Peyer's patch (tissue), 4 donors: ENCODE measurements at regions not wholly inside any gene's neighbourhood (a gene's known extent, or its start where the extent isn't known, plus 50 kb on each side); places are given as distances from the start of the nearest gene placed in this dataset.

Experiments
- DNase-seq, 3 donors: peaks; one replicate each; pipeline ENCODE4 v3.0.0-alpha.2; 2017 to 2019
- H3K27ac ChIP-seq, 4 donors: fragments of 200-600 bp; sonication (generic); one replicate each; pipeline ENCODE4 v1.5.1; 2016 to 2019
- H3K27me3 ChIP-seq, 2 donors: fragments of 200-600 bp; sonication (generic); one replicate each; pipeline ENCODE4 v1.5.1; 2019
- H3K36me3 ChIP-seq, 3 donors: fragments of 200-600 bp; sonication (generic); one replicate each; pipeline ENCODE4 v1.5.1; 2016 to 2019
- H3K4me1 ChIP-seq, 4 donors: fragments of 200-600 bp; sonication (generic); one replicate each; pipeline ENCODE4 v1.5.1; 2016 to 2019
- H3K4me3 ChIP-seq, 4 donors: fragments of 200-600 bp; sonication (generic); 1 replicate in 3 of 4; 2 replicates in 1 of 4; pipeline ENCODE4 v1.5.1; 2016 to 2019; ENCODE audit warnings: mild to moderate bottlenecking in 1 of 4
- H3K9me3 ChIP-seq, 4 donors: fragments of 200-600 bp; sonication (generic); one replicate each; pipeline ENCODE4 v1.5.1; 2016 to 2019; ENCODE audit warnings: mild to moderate bottlenecking in 1 of 4
- POLR2A ChIP-seq, 2 donors: fragments of 450-650 bp; IDR thresholded peaks; one replicate each; pipeline ENCODE4 v1.5.1; 2017; ENCODE audit warnings: antibody characterized with exemption in 2 of 2, mild to moderate bottlenecking in 2 of 2, moderate library complexity in 2 of 2
- TF ChIP-seq, protein P1 (sequence below), 6 experiments: fragments of 450-650 bp in 4 of 6; fragments of 200-600 bp in 2 of 6; sonication (generic) in 1 of 6; IDR thresholded peaks; one replicate each; pipeline ENCODE4 v1.5.1; 2017 to 2019; ENCODE audit warnings: antibody characterized with exemption in 6 of 6, mild to moderate bottlenecking in 3 of 6, moderate library complexity in 1 of 6

DNA sequence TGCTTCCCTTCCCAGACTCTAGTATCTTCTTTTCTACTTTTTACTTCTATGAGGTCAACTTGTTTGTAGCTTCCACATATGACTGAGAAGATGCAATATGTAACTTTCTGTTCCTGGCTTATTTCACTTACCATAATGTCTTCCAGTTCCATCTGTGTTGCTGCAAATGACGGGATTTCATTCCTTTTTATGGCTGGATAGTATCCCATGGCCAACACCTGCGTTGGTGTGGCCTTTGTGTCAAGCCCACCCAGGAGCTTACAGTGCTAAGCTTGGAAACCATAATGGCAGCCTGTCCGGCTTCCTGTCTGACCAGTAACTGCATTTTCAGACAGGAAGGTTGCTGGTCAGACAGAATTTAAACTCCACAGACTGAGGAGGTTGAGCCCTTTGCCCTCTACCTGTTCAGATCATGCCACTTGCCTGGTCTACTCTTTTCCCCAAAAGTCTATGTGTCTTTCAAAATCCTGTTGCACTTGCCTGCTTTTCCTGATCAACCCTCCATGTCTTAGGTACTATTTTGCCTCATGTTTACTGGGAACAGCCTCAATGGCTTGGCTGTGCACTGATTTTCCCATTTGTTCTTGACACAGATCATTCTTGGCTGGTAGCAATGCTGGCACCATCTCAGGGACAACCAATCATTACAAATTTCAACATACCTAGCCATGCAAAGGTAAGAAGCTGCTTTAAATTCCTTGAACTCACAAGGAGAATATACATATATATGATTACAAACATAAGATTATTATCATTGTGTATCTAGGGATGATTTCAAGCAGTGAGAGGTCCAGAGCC, 114.3 kb upstream of the PLEKHG1 start:
- H3K4me1 ChIP-seq: no peaks in the 10 kb centered on the region
- TF ChIP-seq, protein P1, sequence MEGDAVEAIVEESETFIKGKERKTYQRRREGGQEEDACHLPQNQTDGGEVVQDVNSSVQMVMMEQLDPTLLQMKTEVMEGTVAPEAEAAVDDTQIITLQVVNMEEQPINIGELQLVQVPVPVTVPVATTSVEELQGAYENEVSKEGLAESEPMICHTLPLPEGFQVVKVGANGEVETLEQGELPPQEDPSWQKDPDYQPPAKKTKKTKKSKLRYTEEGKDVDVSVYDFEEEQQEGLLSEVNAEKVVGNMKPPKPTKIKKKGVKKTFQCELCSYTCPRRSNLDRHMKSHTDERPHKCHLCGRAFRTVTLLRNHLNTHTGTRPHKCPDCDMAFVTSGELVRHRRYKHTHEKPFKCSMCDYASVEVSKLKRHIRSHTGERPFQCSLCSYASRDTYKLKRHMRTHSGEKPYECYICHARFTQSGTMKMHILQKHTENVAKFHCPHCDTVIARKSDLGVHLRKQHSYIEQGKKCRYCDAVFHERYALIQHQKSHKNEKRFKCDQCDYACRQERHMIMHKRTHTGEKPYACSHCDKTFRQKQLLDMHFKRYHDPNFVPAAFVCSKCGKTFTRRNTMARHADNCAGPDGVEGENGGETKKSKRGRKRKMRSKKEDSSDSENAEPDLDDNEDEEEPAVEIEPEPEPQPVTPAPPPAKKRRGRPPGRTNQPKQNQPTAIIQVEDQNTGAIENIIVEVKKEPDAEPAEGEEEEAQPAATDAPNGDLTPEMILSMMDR (IDR thresholded peaks at IDR 0.05): no peak
- no peak for TF ChIP-seq POLR2A (IDR thresholded peaks at IDR 0.05)

DNA sequence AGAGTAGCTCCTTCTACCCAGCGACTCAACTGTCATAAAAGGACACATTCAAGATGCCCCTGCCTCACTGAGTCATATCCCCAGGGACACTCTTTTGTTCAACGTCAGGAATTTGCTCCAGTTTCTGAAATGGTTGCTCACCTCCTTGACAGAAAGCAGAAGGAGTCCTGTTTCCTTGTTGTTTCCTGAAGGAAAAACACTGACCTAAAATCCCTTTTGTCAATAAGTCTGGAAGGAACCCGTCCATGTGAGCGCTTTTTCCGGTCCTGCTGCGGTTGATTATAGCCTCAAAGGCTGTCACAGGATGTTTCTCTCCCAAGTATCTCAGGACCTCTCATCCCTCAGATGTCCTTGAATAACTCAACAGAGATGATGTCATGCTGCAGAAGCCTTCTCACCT, 113.6 kb upstream of the PLEKHG1 start:
- no peaks in the 10 kb centered on the region for H3K27me3 ChIP-seq
- no peaks in the 10 kb centered on the region for H3K4me1 ChIP-seq
- no peaks in the 10 kb centered on the region for H3K9me3 ChIP-seq
- no peak for DNase-seq
- no peaks in the 10 kb centered on the region for H3K36me3 ChIP-seq
- TF ChIP-seq POLR2A (IDR thresholded peaks at IDR 0.05): no peak
- H3K4me3 ChIP-seq: no peak overlapping the region
- no peak overlapping the region for H3K27ac ChIP-seq

More for the DNA sequence above, 114.3 kb upstream of the PLEKHG1 start:
- H3K36me3 ChIP-seq: no peaks in the 10 kb centered on the region
- no peaks in the 10 kb centered on the region for H3K9me3 ChIP-seq
- DNase-seq: no peak
- H3K27me3 ChIP-seq: no peaks in the 10 kb centered on the region
- H3K4me3 ChIP-seq: no peak overlapping the region
- no peak overlapping the region for H3K27ac ChIP-seq

DNA sequence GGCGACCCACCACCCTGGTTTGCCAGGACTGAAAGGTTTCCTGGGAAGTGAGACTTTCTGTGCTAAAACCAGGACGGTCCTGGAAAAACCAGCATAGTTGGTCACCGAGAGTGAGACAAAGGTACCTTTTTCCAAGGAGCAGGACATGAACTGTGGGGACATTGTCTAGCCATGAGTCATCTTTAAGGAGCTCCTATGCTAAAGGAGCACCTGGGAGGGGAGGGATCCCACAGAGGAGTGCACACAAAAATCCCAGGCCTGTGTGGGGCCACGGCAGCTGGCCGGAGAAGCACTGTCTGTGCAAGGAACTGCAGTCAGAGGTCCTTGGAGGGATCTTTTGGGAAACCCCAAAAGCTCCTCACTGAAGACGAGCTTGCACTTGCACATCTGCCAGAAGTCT, 109.1 kb upstream of the PLEKHG1 start:
- no peak for DNase-seq
- H3K4me1 ChIP-seq: no peaks in the 10 kb centered on the region
- H3K9me3 ChIP-seq: no peaks in the 10 kb centered on the region
- H3K36me3 ChIP-seq: no peaks in the 10 kb centered on the region
- no peaks in the 10 kb centered on the region for H3K27me3 ChIP-seq
- H3K4me3 ChIP-seq: no peak overlapping the region
- no peak overlapping the region for H3K27ac ChIP-seq
- TF ChIP-seq, protein P1 (IDR thresholded peaks at IDR 0.05): no peak
- TF ChIP-seq POLR2A (IDR thresholded peaks at IDR 0.05): no peak

DNA sequence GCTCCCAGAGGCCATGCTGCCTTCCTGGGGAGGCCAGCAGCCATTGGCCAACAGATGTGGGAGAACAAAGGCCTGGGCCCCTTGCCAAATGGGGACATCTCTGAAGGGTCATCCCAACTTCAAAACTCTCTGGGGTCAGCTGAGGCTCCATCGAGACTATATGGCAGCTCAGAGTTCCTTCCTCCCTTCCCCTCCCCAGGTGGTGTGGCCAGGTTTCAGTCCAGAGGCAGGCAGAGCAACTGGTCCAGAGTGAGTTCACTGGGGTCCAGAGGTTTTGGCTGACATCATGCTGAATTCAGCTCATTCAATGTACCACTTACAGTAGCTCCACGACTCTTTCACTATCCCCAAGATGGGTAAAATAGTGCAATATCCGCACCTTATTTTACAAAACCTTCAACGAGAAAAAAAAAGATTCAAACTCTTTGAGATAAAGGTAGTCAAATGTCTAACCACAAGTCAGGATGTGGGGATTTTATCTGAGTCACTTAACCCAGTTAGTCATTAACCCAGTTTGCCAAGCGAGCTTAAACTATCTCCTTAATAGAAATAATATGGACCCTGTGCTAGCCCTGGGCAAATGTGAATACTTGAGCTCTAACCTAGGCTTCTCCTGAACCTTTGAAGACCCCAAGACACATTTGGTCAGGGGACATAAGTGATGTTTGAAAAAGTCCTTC, 108.4 kb upstream of the PLEKHG1 start:
- no peaks in the 10 kb centered on the region for H3K36me3 ChIP-seq
- TF ChIP-seq POLR2A (IDR thresholded peaks at IDR 0.05): no peak
- TF ChIP-seq, protein P1 (IDR thresholded peaks at IDR 0.05): no peak
- no peak for DNase-seq
- no peak overlapping the region for H3K4me3 ChIP-seq
- no peaks in the 10 kb centered on the region for H3K4me1 ChIP-seq
- no peaks in the 10 kb centered on the region for H3K27me3 ChIP-seq
- H3K9me3 ChIP-seq: no peaks in the 10 kb centered on the region
- H3K27ac ChIP-seq: no peak overlapping the region

DNA sequence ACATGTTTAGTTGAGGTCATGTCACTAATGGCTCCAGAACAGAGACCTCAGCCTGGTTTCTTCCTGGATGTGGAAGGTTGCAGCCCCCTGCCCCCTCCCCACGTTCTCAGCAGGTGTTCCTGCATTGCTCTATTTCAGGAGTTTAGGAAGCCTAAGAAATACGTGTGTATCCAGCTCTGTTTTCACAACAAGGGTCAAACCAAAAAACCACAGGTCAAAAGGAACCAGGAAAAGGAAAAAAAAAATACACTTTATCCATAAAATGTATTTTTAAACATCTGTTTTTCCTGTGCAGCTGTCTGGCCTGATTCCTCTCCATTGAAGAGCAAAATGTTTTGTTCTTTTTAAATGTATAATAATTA, 107.9 kb upstream of the PLEKHG1 start:
- no peak overlapping the region for H3K4me3 ChIP-seq
- TF ChIP-seq POLR2A (IDR thresholded peaks at IDR 0.05): no peak
- TF ChIP-seq, protein P1 (IDR thresholded peaks at IDR 0.05): no peak
- H3K27me3 ChIP-seq: no peaks in the 10 kb centered on the region
- no peaks in the 10 kb centered on the region for H3K36me3 ChIP-seq
- no peak overlapping the region for H3K27ac ChIP-seq
- no peaks in the 10 kb centered on the region for H3K9me3 ChIP-seq
- H3K4me1 ChIP-seq: no peaks in the 10 kb centered on the region
- no peak for DNase-seq

DNA sequence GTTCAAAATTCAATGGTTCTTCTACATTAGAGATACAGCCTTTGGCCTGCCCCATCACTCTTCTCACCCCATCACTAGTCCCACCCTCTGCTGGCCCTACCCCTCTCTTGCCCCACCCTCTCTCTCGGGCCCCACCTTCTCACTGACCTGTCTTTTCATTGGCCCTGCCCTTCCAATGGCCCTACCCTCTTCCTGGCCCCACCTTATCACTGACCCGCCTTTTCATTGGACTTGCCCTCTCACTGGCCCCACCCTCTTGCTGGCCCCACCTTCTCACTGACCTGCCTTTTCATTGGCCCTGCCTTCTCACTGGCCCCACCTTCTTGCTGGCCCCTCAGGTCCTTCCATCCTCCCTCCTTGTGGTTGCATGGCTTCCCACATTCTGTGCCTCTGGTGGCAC, 107.2 kb upstream of the PLEKHG1 start:
- Histone ChIP-seq H3K27ac (no peak overlapping the region), H3K27me3 (no peaks in the 10 kb centered on the region), H3K4me1 (no peaks in the 10 kb centered on the region), H3K4me3 (no peak overlapping the region), H3K36me3 (no peaks in the 10 kb centered on the region), H3K9me3 (no peaks in the 10 kb centered on the region)
- TF ChIP-seq, protein P1 (IDR thresholded peaks at IDR 0.05): no peak
- TF ChIP-seq POLR2A (IDR thresholded peaks at IDR 0.05): no peak
- DNase-seq: no peak
